Activated effector memory CD4-positive, alpha-beta T cell treated with Interleukin-2 at 50 U/mL for 16 hours (primary cell): ENCODE measurements at regions not wholly inside any gene's neighbourhood (a gene's known extent, or its start where the extent isn't known, plus 50 kb on each side); places are given as distances from the start of the nearest gene placed in this dataset.
"Not testable (repeated sequence)": the region's sequence is repeated elsewhere in the genome, so short reads cannot be mapped to it uniquely, and the experiment has no call there.

Source experiments
- DNase-seq: peaks from one replicate; pipeline ENCODE4 v3.0.0-alpha.2; 2020

DNA sequence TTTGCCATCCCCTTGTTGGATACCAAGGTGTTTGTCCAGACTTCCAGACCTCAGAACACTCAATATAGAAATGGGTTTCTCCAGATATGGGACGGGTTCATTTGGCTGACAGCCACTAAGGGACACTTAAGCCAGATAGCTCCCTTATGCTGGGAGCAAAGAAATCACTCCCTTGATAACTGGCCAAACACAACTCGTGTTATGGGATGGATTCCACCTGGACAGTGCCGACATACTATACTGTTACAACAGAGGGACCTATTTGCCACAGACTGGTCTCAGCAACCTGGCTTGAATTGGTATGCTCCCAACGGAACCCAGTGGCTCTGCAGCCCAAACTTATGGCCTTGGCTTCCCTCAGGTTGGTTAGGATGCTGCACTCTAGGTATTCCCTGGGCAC lies 114.0 kb upstream of the PLCL2 start:
- DNase-seq, result no peak

DNA sequence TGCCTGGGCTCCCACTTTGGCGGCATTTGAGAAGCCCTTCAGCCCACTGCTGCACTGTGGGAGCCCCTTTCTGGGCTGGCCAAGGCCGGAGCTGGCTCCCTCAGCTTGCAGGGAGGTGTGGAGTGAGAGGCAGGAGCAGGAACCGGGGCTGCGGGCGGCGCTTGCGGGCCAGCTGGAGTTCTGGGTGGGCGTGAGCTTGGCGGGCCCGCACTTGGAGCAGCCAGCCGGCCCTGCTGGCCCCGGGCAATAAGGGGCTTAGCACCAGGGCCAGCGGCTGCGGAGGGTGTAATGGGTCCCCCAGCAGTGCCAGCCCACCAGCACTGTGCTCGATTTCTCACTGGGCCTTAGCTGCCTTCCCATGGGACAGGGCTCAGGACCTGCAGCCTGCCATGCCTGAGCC lies 111.2 kb upstream of the PLCL2 start:
- not testable (repeated sequence) for DNase-seq

DNA sequence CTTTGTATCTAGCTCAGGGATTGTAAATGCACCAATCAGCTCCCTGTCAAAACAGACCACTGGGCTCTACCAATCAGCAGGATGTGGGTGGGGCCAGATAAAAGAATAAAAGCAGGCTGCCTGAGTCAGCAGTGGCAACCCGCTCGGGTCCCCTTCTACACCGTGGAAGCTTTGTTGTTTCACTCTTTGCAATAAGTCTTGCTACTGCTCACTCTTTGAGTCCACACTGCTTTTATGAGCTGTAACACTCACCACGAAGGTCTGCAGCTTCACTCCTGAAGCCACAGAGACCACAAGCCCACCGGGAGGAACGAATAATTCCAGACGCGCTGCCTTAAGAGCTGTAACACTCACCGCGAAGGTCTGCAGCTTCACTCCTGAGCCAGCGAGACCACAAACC lies 110.2 kb upstream of the PLCL2 start:
- DNase-seq, result not testable (repeated sequence)

DNA sequence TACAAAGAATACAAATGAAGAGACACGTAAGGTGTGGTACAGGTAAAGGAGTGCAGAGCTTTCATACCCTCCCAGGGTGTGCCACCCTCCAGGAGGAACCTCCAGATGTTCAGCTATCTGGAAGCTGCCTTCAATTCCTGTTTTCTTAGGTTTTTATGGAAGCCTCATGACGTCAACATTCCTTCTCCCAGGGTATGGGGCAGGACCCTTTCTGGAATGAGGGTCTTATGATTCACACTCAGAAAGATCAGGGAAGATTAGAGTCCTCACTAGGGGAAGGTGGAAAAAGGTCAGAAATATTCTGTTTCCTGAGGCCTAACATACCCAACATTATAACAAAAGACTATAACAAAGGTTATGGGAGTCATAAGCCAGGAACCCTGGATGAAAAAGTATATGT lies 99.8 kb upstream of the PLCL2 start:
- no peak for DNase-seq

DNA sequence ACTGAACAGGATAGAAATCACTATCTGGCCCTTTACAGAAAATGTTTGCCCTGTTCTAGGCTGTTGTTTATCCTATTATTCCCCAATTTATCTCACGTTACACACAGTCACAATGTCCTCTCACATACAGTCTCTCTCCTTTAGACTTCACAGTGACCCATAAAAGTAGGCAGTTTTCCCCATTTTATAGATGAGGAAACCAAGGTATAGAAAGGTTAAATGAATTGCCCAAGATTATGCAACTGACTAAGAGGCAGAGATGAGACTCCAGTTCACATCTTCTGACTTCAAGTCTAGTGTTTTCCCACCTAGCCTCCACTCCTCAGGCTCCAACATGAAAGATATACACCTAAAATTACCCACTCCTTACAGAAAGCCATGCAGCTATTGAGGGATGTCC lies 99.3 kb upstream of the PLCL2 start:
- DNase-seq, result no peak

DNA sequence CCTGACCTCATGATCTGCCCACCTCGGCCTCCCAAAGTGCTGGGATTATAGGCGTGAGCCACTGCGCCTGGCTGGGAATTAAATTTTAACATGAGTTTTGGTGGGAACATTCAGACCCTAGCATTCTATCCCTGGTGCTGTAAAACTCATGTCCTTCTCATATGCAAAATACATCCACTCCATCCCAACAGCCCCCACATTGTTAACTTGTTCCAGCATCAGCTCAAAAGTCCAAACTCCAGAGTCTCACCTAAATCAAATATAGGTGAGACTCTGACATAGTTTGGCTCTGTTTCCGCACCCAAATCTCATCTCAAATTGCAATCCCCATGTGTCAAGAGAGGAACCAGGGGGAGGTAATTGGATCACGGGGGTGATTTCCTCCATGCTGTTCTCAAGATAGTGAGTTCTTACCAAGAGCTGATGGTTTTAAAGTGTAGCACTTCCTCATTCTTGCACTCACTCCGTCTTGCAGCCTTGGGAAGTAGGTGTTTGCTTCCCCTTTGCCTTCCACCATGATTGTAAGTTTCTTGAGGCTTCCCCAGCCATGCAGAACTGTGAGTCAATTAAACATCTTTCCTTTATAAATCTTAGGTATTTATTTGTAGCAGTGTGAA lies 96.2 kb upstream of the PLCL2 start:
- DNase-seq, result no peak

DNA sequence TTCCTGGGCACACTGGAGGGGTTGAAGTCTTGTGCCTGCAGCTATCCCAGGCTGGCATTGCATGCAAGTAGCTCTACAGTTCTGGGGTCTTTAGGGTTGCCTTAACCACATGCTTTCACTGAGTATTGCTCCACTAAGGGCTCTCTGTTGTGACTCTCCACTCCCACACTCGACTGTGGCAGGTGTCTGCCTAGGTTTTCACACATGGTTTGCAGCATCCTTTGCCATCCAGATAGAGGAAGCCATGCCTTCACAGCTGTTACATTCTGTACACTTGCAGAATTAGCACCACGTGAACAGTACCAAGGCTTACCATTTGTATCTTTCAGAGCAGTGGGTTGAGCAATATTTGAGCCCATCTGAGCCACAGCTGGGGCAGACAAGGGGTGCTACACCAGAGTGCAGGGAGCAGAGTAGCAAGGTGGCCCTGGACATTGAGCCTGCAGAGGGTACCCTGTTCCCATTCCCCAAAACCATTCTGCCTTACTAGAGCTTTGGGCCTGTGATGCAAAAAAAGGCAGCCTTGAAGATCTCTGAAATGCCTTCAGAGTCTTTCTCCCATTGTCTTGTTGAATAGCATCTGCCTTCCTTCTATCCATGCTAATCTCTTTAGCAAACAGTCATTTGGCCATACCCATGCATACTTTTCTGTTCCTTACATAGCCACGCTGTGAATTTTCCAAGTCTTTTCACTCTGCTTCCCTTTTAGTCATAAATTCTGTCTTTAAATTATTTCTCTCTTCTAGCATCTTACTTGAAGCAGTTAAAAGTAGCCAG lies 95.2 kb upstream of the PLCL2 start:
- DNase-seq, result no peak

DNA sequence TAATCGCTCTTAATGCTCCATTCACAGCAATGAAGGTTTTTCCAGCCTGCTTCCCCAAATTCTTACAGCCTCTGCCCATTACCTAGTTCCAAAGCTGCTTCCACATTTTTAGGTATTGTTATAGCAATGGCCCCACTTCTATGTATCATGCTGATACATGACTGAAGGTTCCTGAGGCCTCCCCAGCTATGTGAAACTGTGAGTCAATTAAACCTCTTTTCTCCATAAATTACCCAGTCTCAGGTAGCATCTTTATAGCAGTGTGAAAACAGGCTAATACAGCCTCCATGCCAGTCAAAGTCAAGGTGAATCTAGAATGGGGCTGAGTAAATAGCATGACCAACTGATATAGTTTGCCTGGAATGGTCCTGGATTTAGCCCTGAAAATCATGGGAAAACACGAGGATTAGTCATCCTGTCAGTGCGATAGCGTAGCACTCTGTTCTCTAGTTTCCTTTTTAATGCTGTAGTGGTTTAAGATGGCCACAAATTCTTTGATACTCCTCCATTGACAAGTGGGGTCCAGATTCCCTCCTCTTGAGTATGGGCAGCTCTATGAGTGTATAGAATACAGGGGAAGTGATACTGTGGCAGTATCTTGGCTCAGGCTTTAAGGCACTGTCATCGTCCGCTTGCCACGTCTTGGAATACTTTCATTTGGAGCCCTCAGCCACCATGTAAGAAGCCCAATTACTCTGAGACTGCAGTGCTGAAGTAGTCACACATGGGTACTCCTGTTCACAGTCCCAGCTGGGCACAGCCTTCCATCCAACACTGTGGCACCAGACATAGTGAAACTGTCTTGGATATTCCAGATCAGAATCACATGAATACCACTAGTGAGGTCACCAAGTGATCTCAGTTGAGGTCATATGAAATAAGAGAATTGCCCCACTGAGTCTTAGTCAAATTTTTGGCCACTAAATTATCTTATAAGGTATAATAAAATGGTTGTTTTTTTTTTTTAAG lies 94.0 kb upstream of the PLCL2 start:
- no peak for DNase-seq

DNA sequence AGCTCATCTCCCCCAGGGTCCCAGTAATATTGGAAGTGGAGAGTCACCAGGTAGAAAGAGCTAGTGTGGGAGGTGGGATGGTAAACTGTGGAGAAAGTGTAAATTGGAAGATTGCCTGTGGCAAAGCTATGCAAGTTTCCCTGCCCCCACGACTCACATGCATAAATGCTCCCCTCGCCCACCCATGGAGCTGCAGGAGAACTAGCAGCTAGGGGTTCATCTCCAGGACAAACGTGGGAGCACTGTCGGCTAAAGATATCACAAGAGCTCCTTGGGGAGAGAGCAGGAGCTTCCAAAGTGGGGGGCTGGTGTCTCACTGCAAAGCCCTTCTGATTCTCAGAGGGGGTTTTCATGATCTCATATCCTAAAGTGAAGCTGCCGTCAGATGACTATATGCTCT lies 91.4 kb upstream of the PLCL2 start:
- no peak for DNase-seq

DNA sequence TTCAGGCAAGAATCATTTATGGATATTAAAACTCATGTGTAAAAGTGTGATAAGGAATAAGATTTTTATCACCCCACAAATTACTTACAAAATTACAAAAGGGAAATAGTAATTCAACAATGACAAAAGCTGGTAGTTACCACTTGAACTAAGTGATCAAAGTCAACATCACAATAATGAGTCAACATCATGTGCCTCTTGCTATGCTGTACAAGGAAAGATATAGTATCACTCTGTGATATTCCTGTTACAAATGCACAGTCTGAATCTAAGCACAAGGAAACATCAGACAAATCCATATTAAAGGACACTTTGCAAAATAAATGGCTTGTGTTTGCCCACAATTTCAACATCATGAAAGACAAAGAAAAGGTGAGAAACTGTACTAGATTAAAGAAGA lies 90.5 kb upstream of the PLCL2 start:
- DNase-seq, result no peak

DNA sequence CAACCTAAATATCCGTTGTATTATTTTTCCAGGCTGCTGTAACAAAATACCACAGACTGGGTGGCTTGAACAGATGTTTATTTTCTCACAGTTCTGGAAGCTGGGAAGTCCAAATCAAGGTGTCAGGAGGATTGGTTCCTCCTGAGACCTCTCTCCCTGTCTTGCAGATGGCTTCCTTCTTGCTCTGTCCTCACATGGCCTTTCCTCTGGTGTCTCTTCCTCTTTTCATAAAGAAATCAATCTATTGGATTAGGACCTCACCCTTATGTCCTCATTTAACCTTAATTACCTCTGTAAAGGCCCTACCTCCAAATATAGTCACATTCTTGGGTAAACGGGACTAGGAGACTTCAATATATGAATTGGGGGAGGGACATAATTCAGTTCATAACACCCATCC lies 89.2 kb upstream of the PLCL2 start:
- DNase-seq, result no peak

DNA sequence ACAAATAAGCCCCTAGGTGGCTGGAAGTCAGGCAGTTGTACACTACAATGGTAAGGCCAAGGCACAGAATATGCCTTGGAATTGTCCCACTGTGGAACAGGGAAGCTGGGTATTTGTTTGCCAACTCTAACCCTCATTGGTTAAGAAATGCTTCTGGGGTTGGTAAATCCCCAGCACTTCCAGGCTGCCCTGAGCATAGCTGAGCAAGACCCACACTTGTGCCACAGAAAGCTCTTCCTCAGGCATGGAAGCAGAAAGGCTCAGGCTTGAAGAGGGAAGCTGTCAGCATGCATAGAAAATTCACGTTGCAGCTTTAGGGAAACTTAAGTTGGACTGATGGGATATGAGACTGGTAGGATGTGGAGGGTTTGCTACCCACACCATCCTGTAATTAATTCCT lies 86.9 kb upstream of the PLCL2 start:
- no peak for DNase-seq

DNA sequence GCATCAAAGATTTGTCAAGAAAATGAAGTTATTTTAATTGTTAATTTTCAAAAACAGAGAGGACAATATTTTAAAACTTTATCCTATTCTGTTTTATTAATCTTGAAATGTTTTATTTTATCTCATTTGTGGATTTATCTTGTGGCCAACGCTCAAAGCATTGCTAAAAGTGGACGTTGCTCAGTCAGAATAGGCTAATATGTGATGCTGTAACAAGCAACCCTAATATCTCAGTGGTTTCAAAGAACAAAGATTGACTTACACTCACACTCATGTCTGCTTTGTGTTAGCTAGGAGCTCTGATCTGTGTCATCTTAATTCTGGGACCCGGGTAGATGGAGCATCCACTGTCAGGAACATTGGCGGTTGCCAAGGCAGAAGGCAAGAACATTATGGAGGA lies 86.0 kb upstream of the PLCL2 start:
- DNase-seq, result no peak

DNA sequence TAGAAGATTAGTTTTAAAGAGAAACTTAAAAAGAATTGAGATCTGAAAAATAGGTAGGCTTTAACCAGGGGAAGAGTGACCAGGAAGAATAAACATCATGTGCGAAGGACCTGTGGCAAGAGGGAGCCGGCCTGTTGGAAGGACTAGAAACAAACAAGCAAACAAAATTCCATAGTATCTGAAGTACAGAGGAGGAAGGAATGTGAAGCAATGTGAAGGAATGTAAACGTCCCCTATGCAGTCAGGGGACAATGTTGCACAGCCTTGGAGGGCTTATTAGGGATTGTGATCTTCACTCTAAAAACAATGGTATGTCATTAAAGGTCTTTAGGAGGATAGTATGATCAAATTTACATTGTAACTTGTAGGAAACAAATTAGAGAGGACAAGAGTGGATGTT lies 84.4 kb upstream of the PLCL2 start:
- DNase-seq, result no peak

DNA sequence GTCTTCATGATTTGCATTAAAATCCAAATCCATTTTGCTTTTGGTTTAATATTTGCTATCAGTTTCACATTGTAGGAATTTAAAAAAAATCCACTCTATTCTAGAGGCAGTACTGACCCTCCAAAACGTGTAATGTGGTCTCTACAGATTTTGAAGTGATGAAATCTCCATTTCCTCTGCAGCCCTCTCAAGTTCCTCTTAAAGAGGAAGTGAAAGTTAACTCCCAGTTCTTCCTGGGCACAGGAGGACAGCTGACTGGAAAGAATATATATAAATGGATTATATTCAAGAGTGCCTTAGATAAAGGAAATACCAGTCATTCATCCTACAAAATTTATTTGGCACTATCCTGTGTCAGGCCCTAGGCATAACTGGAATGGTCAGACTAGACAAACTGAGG lies 83.5 kb upstream of the PLCL2 start:
- DNase-seq, result no peak

DNA sequence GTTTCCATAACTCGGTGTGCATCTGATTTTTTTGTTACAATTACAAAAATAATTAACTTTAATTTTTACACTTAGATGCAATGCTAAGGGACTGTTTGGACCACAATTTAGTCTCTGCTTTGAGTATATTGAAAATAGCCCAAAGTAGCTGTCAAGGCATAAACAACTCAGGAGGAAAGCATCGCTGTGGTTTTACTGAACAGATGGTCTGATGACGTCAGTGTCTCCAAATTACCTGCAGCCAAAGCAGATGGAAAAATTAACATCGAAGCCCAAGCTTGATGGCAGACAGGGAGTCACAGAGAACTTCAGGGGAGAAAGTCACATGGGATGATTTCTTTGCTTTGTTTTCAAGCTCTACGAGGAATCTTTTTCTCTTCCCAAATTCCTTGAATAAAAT lies 83.1 kb upstream of the PLCL2 start:
- no peak for DNase-seq

DNA sequence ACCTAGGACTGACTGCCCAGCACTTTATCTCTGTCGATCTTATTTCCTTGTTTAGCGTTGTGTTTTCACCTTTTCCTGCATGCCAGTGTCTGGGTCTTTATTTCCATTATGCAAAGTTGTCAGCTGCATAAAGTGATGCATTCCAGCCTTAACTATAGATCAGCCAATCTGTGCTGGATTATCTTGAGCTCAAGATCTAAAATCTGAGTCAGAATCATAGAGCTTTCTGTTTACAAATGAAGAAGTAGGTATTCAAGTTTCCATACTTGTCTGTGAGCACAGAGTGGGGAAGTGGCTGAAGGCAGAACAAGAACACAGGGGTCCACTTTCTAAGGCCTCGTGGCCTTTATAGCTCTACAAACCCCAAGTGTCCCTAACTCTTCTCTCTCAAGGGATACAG lies 82.4 kb upstream of the PLCL2 start:
- DNase-seq, result no peak

DNA sequence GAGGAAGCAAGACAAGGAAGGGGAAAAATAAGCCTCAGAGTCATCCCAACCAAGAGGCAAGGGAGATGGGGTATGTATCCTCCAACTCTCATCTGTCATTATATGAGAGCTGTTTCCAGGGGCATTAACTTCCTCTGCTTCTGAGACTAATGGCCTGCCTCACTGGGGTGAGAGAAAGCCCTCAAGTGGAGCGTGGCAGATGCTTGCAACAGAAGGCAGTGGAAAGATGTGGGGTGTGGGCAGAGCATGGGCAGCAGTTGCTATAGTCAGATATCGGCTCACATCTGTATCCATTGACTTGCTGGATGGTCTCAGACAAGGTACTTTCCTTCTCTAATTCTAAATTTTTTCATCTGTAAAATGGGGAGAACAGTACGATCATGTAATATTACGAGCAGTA lies 81.7 kb upstream of the PLCL2 start:
- no peak for DNase-seq

DNA sequence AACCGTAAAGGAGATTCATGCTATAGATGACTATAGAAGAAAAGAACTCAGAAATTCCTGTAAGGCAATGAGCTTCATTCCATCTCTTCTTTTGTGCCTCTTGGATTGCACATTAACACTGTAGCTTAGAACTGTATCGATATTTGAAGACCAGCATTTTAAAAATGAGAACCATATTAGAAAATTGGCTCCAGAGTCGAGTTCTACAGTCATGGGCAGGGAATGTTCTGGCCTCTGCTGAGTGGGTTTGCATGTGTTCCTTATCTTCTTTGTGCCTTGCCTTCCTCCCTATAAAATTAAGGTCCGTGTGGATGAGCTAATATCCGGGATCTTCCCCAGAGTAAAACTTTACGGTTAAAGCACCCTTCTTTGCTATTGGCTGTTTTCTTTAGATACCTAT lies 77.4 kb upstream of the PLCL2 start:
- DNase-seq, result no peak

DNA sequence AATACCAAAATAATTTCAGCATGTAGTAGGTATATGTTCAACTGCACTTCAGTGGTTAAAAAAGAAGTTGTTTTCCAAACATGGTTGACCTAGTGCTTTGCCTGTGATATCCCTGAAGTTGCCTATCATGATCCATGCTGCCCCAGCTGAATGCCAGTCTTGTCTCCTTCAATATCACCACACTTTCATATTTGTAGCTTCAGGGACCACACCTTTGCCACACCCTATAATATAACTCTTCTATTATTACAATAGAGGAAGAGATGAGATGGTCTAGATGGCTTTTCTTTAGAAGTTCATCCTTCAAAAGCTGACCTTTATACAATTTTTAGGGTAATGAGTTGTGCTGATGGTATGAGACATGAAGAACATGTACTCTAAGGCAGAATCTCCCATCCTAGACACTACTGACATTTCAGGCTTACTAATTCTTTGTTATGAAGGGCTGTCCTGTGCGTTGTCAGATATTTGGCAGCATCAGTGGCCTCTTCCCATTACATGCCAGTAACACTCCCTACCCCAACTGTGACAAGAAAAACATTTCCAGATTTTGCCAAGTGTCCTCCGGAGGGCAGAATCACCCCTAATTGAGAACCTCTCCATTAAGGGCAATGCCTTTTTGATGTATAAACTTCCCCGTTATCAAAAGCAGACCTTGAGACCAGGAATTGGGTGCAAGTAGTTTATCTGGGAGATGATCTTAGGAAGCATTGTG lies 76.2 kb upstream of the PLCL2 start:
- DNase-seq, result no peak

DNA sequence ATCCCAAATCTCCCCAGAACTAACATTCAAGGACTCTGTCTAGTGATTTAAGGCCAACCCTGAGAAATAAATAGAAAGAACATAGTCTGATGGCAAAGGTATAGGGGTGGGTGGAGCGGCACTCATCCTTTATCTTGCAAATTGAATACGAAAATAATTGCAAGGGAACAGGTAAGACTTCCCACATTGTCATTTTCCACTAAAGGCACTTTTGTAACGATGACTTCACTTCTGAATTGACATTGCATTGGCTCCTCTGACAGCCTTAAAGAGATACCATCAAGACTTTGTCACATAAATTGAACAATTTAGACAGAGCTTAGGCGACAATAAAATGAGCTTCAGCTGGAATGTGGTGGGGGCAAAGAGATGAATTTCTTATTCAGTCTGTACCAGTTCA lies 75.3 kb upstream of the PLCL2 start:
- no peak for DNase-seq

DNA sequence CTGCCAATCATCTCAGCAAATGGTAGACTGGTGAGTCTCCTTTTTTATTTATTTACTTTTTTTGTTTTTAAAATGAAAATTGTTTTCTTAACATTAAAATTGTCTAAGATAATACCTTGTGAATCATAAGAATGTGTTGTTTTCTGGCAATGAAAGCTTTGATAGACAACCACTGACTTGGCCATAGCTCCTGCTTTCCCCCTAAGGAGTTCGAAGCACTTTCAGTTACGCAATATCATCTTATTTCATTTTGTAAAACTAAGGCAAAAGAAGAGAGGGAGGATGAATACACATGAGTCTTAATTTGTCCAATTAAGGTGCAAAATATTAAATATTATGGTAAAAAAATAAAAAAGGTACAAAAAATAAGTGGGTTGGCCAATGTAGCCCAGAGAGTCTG lies 74.8 kb upstream of the PLCL2 start:
- DNase-seq, result no peak
